HG03095 (cell line): ENCODE measurements at regions not wholly inside any gene's neighbourhood (a gene's known extent, or its start where the extent isn't known, plus 50 kb on each side); places are given as distances from the start of the nearest gene placed in this dataset.
"Not testable (repeated sequence)": the region's sequence is repeated elsewhere in the genome, so short reads cannot be mapped to it uniquely, and the experiment has no call there.

Source experiments
- ATAC-seq: cut with Tn5 transposase; IDR thresholded peaks from one replicate; pipeline ENCODE4 v1.9.1; 2021; ENCODE audit warnings: moderate library complexity; ENCODE audit not compliant: unreplicated experiment

GRCh38 chr7:91559947-91560346 lies 295.7 kb downstream of the FZD1 start:
- no peak for ATAC-seq

GRCh38 chr7:91564101-91564500 lies 299.9 kb downstream of the FZD1 start:
- no peak for ATAC-seq

GRCh38 chr7:91564541-91564940 lies 300.3 kb downstream of the FZD1 start:
- no peak for ATAC-seq

GRCh38 chr7:91565499-91566401 lies 301.5 kb downstream of the FZD1 start:
- ATAC-seq, result no peak

GRCh38 chr7:91566402-91566732 lies 302.1 kb downstream of the FZD1 start:
- no peak for ATAC-seq

GRCh38 chr7:91567081-91568012 lies 303.1 kb downstream of the FZD1 start:
- no peak for ATAC-seq

GRCh38 chr7:91568138-91568537 lies 303.9 kb downstream of the FZD1 start:
- ATAC-seq, result no peak

- ATAC-seq, result no peak
Measured at GRCh38 chr7:91569728-91570457, 305.7 kb downstream of the FZD1 start.

- ATAC-seq, result no peak
Measured at GRCh38 chr7:91570560-91570959, 306.3 kb downstream of the FZD1 start.

- ATAC-seq, result no peak
Measured at GRCh38 chr7:91571601-91572000, 307.4 kb downstream of the FZD1 start.

- ATAC-seq, result no peak
Measured at GRCh38 chr7:91573405-91573804, 307.1 kb downstream of the MTERF1 start.

GRCh38 chr7:91576459-91576858 lies 304.0 kb downstream of the MTERF1 start:
- not testable (repeated sequence) for ATAC-seq

- ATAC-seq, result no peak
Measured at GRCh38 chr7:91579837-91580236, 300.7 kb downstream of the MTERF1 start.

- no peak for ATAC-seq
Measured at GRCh38 chr7:91582799-91583477, 297.6 kb downstream of the MTERF1 start.

- no peak for ATAC-seq
Measured at GRCh38 chr7:91596287-91596686, 284.2 kb downstream of the MTERF1 start.

GRCh38 chr7:91598791-91599190 lies 281.7 kb downstream of the MTERF1 start:
- no peak for ATAC-seq

- ATAC-seq, result no peak
Measured at GRCh38 chr7:91600112-91600511, 280.4 kb downstream of the MTERF1 start.

GRCh38 chr7:91603707-91604106 lies 276.8 kb downstream of the MTERF1 start:
- ATAC-seq, result no peak

- ATAC-seq, result no peak
Measured at GRCh38 chr7:91608606-91609005, 271.9 kb downstream of the MTERF1 start.

- ATAC-seq, result no peak
Measured at GRCh38 chr7:91609525-91609924, 271.0 kb downstream of the MTERF1 start.

- no peak for ATAC-seq
Measured at GRCh38 chr7:91614431-91614830, 266.1 kb downstream of the MTERF1 start.
